ENCODE measurements at regions not wholly inside any gene's neighbourhood (a gene's known extent, or its start where the extent isn't known, plus 50 kb on each side); places are given as distances from the start of the nearest gene placed in this dataset.

DNA sequence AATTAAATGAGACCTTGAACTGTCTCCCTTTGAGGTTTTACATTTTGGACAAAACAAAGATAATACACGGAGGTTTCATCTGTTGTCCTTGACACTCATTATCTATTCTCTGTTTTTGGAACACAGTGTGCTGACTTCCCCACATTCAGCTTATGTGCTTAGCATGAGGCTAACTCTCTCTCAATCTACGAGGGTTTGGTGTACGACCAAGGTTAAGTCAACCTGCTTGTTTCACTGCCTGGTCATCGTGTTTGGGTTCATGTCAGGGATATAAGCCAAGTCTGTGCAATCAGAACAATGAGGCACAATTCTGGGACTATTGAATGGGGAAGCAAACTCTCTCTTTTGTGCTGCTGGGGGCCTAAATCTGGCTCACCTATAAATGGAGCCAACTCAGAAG, 328.5 kb upstream of the USP25 start:
- H3K9ac ChIP-seq, result no peak overlapping the region
- no peak overlapping the region for H2AFZ ChIP-seq (ENCODE audit: low read depth)
- TF ChIP-seq, protein P1, sequence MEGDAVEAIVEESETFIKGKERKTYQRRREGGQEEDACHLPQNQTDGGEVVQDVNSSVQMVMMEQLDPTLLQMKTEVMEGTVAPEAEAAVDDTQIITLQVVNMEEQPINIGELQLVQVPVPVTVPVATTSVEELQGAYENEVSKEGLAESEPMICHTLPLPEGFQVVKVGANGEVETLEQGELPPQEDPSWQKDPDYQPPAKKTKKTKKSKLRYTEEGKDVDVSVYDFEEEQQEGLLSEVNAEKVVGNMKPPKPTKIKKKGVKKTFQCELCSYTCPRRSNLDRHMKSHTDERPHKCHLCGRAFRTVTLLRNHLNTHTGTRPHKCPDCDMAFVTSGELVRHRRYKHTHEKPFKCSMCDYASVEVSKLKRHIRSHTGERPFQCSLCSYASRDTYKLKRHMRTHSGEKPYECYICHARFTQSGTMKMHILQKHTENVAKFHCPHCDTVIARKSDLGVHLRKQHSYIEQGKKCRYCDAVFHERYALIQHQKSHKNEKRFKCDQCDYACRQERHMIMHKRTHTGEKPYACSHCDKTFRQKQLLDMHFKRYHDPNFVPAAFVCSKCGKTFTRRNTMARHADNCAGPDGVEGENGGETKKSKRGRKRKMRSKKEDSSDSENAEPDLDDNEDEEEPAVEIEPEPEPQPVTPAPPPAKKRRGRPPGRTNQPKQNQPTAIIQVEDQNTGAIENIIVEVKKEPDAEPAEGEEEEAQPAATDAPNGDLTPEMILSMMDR (conservative IDR thresholded peaks at IDR 0.05; ENCODE audit: low read depth, low read length), result no peak
- no peak overlapping the region for H3K27ac ChIP-seq
- no peaks in the 10 kb centered on the region; the same call in 1 of the 2 replicates for H3K27me3 ChIP-seq (ENCODE audit: insufficient read depth, low read depth)
- H4K20me1 ChIP-seq (ENCODE audit: insufficient read depth), result no peaks in the 10 kb centered on the region
- H3K79me2 ChIP-seq (ENCODE audit: insufficient read depth, low read depth), result no peaks in the 10 kb centered on the region
- H3K4me3 ChIP-seq (IDR thresholded peaks at IDR 0.05; ENCODE audit: insufficient read depth, low read depth, low read length), result no peak overlapping the region
- no peaks in the 10 kb centered on the region for H3K4me1 ChIP-seq (ENCODE audit: low read depth, poor library complexity, severe bottlenecking)
- no peaks in the 10 kb centered on the region for H3K36me3 ChIP-seq (ENCODE audit: insufficient read depth)
- no peak overlapping the region for H3K4me2 ChIP-seq

DNA sequence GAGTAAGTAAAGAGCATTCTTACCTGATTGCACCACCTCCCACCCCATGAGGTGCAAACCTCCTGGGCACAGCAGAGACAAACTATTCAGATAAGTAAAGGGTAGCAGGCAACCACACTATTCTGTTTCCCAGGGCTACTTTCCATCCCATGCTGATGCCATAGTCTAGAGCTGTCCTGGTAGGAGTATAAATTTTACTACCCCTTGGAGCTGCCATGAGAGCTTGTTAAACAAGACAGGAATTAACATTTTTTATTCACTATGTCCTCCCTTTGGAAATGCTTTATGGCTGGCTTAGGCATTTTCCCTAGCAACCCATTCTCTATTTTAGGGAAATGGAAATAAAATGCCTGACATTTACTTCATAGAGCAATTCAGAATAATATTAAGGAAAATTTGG, 324.6 kb upstream of the USP25 start:
- Histone ChIP-seq H3K36me3 (ENCODE audit: insufficient read depth) (no peaks in the 10 kb centered on the region), H4K20me1 (ENCODE audit: insufficient read depth) (no peaks in the 10 kb centered on the region), H3K4me1 (ENCODE audit: low read depth, poor library complexity, severe bottlenecking) (peaks cover 29% of the 10 kb centered on the region), H2AFZ (ENCODE audit: low read depth) (no peak overlapping the region), H3K4me2 (no peak overlapping the region), H3K9ac (no peak overlapping the region), H3K4me3 (IDR thresholded peaks at IDR 0.05; ENCODE audit: insufficient read depth, low read depth, low read length) (no peak overlapping the region), H3K27me3 (ENCODE audit: insufficient read depth, low read depth) (no peaks in the 10 kb centered on the region; the same call in 1 of the 2 replicates), H3K79me2 (ENCODE audit: insufficient read depth, low read depth) (no peaks in the 10 kb centered on the region), H3K27ac (no peak overlapping the region)
- TF ChIP-seq, protein P1 (conservative IDR thresholded peaks at IDR 0.05; ENCODE audit: low read depth, low read length), result no peak

DNA sequence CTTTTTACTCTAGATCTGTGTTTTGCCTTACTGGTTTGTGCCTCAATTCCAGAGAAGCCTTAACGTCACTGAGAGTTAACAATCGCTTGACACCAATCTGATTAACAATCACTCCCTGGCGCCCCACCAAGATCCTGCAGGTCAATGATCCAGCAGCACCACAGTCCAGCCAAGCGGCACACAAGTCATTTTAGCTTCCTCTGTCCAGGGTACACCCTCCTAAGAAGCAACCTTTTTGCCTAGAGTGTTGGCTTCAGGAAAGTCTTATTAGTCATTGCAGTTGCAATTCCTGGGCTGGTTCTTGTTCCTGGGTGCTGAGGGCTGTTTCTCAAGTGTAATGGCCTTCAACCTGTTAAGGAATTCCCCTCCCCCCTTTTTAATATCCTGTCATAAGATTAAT, 323.0 kb upstream of the USP25 start:
- no peak overlapping the region for H3K4me2 ChIP-seq
- peaks cover 5% of the 10 kb centered on the region; the same call in 1 of the 2 replicates for H3K27me3 ChIP-seq (ENCODE audit: insufficient read depth, low read depth)
- H2AFZ ChIP-seq (ENCODE audit: low read depth), result no peak overlapping the region
- TF ChIP-seq, protein P1 (conservative IDR thresholded peaks at IDR 0.05; ENCODE audit: low read depth, low read length), result no peak
- H3K4me1 ChIP-seq (ENCODE audit: low read depth, poor library complexity, severe bottlenecking), result peaks cover 29% of the 10 kb centered on the region
- H3K79me2 ChIP-seq (ENCODE audit: insufficient read depth, low read depth), result no peaks in the 10 kb centered on the region
- no peak overlapping the region for H3K9ac ChIP-seq
- no peaks in the 10 kb centered on the region for H3K36me3 ChIP-seq (ENCODE audit: insufficient read depth)
- H3K27ac ChIP-seq, result no peak overlapping the region
- H4K20me1 ChIP-seq (ENCODE audit: insufficient read depth), result no peaks in the 10 kb centered on the region
- H3K4me3 ChIP-seq (IDR thresholded peaks at IDR 0.05; ENCODE audit: insufficient read depth, low read depth, low read length), result no peak overlapping the region

DNA sequence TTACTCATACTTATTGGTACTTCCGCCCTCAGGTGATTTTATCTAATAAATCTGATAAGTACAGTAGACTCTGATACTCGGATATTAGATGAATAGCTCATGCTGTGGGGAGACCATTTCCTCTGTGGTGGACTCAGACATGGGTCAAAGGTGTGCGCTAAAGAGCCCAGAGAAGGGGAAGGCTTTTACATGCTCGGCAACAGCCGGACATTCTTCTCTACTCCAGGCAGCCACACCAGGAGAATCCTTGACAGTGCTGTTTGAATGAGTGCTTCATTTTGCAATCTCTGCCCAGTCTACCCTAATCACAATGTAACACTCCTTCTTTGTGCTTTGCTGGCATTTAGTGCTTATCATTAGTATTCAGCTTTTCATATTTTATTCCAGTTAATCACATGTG, 322.2 kb upstream of the USP25 start:
- H3K4me2 ChIP-seq, result peak overlapping the region; percentile 33; the same call in 1 of the 2 replicates
- no peak overlapping the region for H3K4me3 ChIP-seq (IDR thresholded peaks at IDR 0.05; ENCODE audit: insufficient read depth, low read depth, low read length)
- no peak overlapping the region for H3K9ac ChIP-seq
- H3K4me1 ChIP-seq (ENCODE audit: low read depth, poor library complexity, severe bottlenecking), result peaks cover 29% of the 10 kb centered on the region
- no peaks in the 10 kb centered on the region for H4K20me1 ChIP-seq (ENCODE audit: insufficient read depth)
- H2AFZ ChIP-seq (ENCODE audit: low read depth), result no peak overlapping the region
- TF ChIP-seq, protein P1 (conservative IDR thresholded peaks at IDR 0.05; ENCODE audit: low read depth, low read length), result no peak
- H3K27me3 ChIP-seq (ENCODE audit: insufficient read depth, low read depth), result peaks cover 5% of the 10 kb centered on the region; the same call in 1 of the 2 replicates
- no peak overlapping the region for H3K27ac ChIP-seq
- H3K36me3 ChIP-seq (ENCODE audit: insufficient read depth), result no peaks in the 10 kb centered on the region
- H3K79me2 ChIP-seq (ENCODE audit: insufficient read depth, low read depth), result no peaks in the 10 kb centered on the region

Data from KMS-11 (cell line).